GM21367 (cell line): ENCODE measurements at regions not wholly inside any gene's neighbourhood (a gene's known extent, or its start where the extent isn't known, plus 50 kb on each side); places are given as distances from the start of the nearest gene placed in this dataset.

ENCODE experiments used
- ATAC-seq: cut with Tn5 transposase; IDR thresholded peaks from one replicate; pipeline ENCODE4 v1.9.1; 2021; ENCODE audit not compliant: unreplicated experiment

GRCh38 chr5:125778791-125779190 lies 644.4 kb upstream of the GRAMD2B start:
- ATAC-seq: no peak

- no peak for ATAC-seq
Measured at GRCh38 chr5:125785407-125785806, 637.8 kb upstream of the GRAMD2B start.

DNA sequence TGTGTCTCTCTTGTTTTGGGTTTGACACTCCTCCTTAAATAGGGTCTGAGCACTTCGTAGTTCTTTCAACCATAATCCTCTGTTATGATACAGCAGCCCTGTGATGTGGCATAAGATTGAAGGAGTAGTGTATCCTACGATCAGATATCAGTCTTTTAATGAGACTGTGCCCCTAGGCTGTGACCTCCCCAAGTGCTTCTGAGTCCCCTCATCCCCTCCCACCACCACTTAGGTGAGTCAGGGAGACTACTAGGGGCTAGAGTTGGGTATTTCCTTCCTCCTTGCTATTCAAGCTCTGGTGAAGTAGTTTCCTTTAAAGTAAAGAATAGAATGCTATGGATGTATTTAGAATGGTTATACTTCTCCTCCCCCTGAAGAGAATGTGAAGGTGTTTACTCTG lies 637.2 kb upstream of the GRAMD2B start:
- ATAC-seq: no peak

DNA sequence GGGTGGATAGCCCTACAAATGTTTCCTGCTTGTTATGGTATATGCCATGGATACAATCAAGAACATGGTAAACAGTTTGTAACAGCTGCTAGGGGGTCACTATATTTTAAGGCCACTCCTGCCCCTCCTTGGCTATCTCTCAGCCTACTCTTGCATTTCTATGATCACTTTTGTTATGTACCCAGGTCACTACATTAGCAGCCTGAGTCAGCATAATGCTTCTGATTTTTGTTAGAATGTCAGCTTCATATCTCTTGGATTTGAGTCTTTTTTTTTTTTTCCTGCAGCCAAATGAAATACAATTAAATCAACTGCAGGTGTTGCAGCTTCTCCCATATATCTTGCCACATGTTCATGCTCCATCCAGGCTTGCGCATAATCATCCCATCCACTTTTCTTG lies 629.7 kb upstream of the GRAMD2B start:
- ATAC-seq: no peak

- no peak for ATAC-seq
Measured at GRCh38 chr5:125794922-125795321, 628.3 kb upstream of the GRAMD2B start.

DNA sequence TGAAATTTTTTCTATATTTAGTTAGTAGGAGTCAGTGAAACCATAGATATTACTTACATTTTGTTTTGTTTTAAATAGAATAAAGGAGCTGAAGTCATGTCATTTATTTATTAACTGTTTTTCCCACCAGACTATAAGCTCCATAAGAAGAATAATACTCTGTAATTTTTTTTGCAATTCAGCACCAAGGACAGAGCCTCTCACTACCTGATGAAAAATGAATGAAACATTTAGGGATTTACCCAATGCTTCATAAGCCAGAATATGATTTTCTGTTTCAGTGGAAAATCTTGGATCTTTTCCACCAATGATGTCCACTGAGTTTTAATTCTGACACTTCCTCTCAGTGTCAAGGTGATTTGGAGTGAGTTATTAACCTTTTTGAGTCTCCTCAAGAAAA lies 624.9 kb upstream of the GRAMD2B start:
- ATAC-seq: no peak

DNA sequence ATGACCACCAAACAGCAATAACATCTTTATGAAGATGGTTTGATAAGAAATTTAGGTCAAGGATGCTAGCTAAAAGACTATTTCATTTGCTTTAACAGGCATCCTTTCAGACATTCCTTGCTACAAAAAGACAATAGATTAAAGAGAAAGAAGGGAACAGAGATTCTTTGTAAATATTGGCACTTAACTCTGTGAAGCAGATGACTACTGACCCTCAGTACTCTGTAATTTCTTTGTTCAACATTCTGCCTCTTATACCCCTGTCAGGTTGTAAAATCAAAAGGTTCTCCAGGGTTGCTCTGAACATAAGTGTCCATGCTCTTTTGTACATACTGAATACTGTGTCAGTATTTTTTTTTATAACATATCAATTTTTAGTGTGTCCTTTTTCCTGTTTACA lies 610.6 kb upstream of the GRAMD2B start:
- ATAC-seq: no peak

DNA sequence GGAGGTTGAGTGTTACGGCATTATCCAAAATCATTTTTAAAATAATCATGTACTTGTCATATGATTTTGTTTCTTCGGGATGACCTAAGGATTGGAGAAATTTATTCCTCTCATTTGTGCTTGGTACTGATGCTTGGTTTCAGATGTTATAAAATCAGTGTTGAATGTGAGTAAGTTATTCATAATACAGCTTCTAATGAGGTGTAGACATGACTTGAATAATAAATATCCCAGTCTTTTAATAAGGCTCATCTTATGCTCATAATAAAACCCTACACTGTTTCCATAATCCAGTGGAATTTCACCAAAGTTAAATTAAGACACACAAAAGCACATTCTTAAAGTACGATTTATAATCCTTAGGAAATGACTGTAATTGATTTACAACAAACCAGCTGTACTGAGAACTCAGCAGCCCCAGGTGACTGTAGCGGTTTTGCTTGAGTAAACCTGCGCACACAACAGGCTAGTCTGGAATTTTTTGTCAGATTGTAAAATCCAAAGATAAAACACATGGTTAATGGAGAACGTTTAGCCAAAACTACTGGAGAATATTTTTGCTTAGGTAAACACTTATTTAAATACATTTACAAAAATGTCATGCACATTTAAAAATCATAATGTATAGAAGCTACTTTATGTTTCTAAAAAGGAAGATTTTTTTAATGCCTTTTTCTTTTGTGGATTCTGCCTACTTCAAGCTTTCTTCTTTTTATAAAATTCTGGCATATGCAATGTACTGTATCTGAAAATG lies 609.8 kb upstream of the GRAMD2B start:
- ATAC-seq: no peak

DNA sequence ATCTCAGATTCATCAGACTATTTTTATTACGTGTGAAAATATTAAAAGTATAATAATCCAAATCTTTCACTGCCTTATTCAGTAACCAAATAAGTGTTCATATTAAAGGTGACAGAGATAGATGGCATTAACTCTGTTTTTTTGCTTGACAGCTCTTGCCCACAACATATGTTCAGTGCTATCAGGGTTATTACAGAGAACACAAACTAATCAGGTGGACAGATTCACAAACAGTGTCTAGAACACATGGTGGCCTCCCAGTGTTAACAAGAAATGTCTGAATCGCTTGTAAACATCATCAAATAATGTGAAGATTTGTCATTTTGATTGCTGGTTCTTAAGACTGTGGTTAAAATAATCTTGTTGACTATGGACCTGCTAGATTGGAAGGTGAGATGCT lies 609.1 kb upstream of the GRAMD2B start:
- ATAC-seq: no peak

DNA sequence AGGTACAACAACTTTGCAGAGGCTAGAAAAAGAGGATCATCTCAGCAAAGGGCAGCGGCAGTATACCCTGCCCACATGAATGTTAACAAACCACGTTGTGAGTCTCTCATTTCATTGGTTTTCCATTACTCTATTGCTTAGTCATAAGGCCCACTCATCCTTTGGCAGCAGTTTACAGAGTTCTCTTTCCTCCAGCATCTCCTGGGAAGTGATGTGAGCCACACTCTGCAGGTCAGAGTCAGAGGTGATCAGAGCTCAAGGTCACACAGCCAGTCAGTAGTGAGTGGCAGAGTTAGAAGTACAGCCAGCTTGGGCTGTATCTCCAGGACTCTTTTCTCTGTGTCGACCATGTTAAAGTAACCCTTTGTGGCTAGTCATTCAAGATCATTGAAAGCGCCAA lies 599.6 kb upstream of the GRAMD2B start:
- ATAC-seq: no peak

GRCh38 chr5:125826214-125826613 lies 597.0 kb upstream of the GRAMD2B start:
- ATAC-seq: no peak

- ATAC-seq: peak; percentile 98
Measured at GRCh38 chr5:125829349-125829748, 593.9 kb upstream of the GRAMD2B start.

- ATAC-seq: no peak
Measured at GRCh38 chr5:125833398-125833797, 589.8 kb upstream of the GRAMD2B start.

DNA sequence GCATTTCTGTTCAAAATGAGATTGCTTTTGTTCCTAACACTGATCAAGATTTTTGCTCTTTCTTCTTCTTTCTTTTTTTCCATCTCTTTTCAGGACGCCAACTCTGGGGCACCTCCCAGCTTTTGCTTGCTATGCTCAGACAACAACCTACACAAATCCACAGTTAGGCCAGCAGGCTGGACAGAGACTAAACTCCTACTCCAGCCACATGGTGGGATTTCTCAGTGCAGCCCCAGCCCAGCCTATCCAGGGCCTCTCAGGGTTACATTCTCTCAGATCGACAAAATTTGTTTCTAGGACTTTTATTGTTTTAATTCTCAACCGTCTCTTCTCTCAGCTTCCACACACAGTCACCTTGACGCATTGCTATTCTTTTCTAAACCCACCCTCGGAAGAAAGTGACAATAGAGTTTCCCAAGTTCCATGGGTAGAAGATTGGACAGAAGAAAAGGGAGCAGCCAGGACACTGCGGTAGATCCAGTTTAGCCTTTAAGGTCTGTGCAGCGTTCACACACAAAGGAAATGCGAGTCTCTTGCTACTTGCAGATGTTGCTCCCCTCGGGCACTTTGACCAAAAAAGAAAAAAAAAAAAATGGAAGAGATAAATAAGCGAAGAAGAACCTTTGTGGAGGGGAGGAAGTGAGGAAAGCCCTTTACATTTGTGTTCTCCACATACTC lies 588.6 kb upstream of the GRAMD2B start:
- no peak for ATAC-seq

DNA sequence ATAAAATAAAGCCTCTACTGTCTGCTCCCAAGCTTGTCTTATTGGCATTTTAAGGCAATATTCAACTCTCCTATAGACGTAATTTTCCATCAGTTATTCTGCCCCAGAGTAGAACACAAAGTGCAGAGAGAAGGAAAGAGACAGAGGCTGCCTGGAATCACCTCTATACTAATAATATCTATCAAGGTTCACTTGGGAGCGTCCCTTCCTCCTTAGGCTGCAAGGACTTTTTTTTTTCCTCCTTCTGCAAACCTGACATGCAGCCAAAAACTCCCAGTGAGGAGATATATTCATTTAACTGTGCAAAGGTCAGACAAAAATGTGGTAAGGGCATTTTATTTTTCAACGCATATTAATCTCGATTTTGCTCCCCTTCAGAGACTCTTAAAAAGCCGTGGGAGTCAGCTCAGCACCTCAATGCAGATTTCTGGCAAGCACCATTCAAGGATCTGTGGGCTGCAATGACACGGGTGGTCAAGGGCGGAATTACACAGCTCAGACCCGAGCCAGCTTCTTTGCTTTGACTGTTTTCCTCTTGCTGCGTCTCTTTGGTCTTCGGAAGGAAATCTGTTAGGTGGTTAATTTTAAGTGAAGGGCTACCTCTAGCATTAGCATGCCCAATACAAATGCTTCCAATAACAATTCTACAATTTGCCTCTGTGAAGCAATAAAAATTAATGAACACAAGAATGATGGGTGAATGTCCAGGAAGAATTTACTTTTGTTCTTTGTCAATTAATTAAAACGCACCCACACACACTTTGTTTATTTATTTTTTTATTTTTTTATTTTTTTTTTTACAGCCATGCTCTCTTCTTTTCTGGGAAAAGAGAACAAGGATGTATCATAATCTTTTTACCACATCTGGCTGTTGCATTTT lies 587.7 kb upstream of the GRAMD2B start:
- peak; percentile 93 for ATAC-seq

DNA sequence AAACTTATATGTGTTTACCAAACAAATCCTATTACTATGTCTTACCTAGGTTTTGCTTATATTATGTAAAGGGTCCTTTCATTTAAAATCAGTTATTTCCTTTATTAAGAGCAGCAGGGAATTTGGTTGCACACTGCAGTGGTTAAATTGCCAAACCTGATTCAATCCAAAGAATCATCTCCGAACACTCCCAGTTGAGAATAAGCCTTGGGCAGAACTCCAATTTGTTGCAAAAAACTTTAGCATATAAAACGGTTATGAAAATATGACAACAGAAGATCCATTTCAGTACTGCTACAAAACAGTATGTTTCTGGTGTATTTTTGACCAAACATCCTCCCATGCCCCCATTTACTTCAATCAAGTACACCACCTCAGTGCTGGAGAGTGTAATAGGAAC lies 587.0 kb upstream of the GRAMD2B start:
- no peak for ATAC-seq

DNA sequence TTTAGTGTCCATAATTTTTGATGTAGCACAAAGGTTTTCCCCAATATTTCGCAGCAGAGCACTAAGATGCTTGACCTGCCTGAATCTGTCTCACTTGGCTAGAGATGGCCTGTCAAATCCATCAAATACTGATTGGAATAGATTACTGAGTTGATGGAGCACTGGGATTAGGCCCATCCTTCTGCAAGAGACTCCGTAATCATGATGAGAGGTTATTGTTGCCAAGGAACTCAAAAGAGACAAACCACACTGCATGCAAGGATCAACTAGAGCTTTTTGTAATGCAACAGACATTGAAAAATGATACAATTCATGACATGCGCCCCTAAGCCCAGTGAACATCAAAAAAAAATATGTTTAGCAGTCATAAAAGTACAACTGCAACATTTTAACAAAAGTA lies 585.3 kb upstream of the GRAMD2B start:
- no peak for ATAC-seq

- ATAC-seq: no peak
Measured at GRCh38 chr5:125847561-125847960, 575.6 kb upstream of the GRAMD2B start.

- ATAC-seq: no peak
Measured at GRCh38 chr5:125848751-125849150, 574.5 kb upstream of the GRAMD2B start.

- ATAC-seq: no peak
Measured at GRCh38 chr5:125856949-125857348, 566.3 kb upstream of the GRAMD2B start.

DNA sequence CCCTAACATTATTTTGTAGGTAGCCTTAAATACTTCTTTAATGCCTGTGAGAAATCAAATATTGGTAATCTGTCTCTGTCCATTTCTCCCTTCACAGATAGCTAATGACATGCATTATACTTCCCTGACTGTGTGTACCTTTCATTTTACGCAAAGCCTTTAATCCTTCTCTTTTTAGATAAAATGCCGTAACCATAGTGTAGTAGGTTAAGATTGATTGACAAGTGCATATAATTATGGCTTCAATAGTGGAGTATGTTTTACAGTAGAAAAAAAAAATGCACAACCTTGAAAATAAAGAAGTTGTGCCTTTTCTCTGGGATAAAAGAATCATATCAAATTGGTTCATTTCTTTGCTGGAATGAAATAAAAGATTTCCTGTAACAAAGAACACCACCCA lies 559.6 kb upstream of the GRAMD2B start:
- no peak for ATAC-seq
